GM21619 (cell line): ENCODE measurements at regions not wholly inside any gene's neighbourhood (a gene's known extent, or its start where the extent isn't known, plus 50 kb on each side); places are given as distances from the start of the nearest gene placed in this dataset.
A peak's percentile ranks its signal among the peaks of the same experiment; 100 is the strongest.

Experiments
- ATAC-seq: cut with Tn5 transposase; IDR thresholded peaks from one replicate; pipeline ENCODE4 v1.9.1; 2021; ENCODE audit not compliant: unreplicated experiment

DNA sequence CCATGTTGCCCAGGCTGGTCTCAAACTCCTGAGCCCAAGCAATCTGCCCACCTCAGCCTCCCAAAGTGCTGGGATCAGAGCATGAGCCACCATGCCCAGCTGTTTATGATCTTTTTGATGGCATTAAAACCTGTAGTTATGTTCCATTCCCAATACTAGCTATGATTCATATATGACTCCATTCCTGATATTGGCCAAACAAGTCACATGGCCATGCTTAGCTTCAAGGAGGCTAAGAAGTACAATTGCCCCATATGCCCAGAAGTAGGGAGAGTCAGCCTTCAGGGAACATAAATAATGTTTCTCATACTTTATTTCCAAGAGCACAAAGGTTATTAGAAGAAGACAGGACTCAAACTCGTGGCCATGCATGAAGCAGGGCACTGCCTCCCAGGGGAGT lies 132.4 kb upstream of the RAB6C start:
- ATAC-seq, result no peak

DNA sequence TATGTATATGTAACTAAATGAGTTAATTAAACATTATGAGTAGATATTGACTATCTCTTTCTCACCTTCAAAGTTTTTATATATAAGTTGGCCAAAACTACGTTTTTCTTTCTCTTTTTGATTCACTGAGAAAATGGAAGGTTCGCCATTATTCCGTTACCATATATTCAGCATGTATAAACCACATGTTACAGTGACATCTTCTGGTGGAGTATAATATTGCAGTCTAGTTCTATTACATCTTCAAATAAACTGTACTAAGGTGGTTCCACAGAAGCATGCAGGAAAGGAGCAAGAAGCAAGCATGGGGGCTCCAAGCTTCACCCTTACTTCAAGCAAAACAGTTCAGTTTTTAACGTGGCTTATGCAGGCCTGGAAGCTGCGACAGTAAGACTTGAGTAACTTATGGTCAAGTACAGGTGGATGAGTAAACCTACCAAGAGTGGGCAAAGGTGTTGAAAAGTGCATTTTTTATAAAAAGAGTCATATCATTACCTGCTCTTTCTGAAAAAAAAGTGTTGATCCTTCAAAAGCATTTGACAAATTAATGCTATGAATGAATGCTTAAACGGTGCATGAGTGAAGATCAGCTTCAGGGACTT lies 129.8 kb upstream of the RAB6C start:
- no peak for ATAC-seq

DNA sequence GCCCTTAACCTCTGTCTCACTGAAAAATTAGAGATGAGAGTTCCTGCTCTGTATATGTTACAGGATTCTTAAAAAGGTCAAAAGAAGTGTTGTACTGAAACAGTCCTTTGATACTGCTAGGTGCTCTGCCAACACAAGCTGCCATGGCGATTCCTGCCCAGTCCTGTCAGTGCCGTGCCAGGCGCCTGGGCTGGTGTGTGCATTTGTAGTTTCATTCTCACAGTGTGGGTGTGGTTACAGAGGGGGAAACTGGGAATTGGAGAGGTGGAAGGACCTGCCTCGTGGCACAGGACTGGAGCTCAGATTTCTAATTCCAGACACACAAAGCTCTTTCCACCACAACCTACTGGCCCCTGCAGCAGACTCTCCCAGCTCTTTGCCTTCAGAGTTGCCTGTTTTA lies 122.3 kb upstream of the RAB6C start:
- no peak for ATAC-seq

- ATAC-seq, result no peak
These were observed 120.3 kb upstream of the RAB6C start for GRCh38 chr2:129859175-129859574.

DNA sequence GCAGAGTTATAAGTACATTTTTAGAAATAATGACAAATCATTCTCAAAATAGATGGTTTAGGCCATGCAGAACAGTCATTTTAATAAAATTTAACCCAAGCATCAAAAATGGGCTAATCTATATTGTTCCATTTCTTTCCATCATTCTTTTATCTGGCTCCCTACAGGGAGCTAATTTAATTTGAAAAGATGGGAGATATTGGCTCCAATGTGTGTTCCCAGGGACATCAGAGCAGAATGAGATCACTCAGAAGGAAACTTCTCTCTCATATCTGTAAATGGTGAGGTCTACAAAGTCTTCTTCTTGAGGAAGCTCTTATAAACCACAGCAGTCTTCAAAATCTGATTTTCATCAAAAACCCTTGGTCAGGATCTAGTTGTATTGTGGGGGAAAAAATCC lies 119.4 kb upstream of the RAB6C start:
- ATAC-seq, result no peak

DNA sequence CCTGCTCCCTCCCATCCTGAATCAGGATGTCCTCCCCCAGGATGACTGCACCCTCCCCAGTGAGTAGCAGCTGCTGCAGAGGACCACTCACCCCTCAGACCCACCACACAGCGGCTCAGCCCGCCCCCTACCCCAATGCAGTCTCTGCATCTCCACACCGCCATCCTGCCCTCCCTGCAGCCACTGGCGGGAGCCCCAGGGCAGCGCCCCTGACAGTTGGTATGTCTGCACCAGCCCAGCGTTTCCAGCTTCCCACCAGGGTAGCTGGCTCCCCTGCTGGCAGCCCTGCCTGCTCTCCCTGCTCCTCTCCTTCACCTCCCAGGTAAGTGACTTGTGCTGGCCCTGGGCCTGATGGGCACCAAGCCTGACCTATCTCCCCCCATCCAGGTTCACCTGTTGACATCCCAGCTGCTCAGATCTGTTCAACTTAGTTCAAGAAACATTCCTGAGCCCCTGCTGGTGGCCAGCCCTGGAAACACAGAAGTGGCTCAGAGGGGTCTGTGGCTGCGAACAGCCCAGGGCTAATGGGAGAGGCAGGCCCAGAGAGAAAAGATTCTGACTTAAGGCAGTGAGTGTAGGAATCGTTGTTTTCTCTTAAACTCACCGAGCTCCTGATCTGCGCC lies 117.7 kb upstream of the RAB6C start:
- ATAC-seq, result no peak

DNA sequence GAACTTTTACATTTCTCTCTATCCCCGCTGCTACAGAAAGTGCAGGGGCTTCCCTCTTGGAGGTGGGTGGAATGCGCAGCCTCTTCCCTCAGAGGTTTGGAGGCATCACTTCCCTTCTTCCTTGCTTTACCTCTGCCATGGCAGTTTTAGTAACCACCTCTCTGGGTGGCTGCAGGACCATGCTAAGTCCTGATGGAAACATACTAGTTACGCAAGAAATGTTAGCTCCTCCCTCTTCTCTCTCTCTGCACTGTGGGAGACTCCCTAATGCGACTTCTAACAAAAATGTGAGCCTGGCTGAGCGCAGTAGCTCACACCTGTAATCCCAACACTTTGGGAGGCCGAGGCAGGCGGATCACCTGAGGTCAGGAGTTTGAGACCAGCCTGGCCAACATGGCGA lies 116.8 kb upstream of the RAB6C start:
- no peak for ATAC-seq

GRCh38 chr2:129863350-129863749 lies 116.1 kb upstream of the RAB6C start:
- no peak for ATAC-seq

- ATAC-seq, result no peak
These were observed 114.7 kb upstream of the RAB6C start for GRCh38 chr2:129864719-129865118.

DNA sequence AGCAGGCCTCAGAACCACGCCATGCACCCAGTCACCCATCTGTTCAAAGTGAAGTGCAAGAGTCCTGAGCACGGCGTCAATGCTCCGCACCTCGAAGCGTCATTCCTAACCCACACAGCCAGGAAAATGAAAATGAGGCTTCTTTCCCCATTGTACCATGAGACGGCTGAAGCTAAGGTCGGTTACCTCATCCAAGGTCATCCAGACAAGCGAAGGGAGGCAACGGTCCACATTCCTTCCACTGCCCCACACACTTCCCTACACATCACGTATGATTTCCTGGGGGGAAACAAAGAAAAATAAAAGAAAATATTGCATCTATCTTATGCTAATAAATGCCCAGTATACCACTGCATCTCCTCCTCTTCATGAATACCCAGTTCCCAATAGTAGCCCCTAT lies 113.5 kb upstream of the RAB6C start:
- ATAC-seq, result no peak

DNA sequence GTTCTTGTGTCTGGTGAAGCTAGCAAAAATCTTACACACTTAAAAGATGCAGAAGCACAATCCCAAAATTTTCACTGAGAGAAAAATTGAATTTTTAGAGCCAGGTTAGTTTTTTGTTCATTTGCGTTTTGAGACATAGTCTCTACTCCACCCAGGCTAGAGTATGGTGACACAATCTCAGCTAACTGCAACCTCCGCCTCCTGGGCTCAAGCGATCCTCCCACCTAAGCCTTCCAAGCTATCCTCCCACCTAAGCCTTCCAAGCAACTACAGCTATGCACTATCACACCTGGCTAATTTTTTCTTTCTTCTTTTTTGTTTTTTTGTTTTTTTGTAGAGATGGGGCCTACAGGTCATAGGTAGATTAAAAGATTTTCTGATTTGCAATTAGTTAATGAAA lies 113.1 kb upstream of the RAB6C start:
- ATAC-seq, result no peak

DNA sequence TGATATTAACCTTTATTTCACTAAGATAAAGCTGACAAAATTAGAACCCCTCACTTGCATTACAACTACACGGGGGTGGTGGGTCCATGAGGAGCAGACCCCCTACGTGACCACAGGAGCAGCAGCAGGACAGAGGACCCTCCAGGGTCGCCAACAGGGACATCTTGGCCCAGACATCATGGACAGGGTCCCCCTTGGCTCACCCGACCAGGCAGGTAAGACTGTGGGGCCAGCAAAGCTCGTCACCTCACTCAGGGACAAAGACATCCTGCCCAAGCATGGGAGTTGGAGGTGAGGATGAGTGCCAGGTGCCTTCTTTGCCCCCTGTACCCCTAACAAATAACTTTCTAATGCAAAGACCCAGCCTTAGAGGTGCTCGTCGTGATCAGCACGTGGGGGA lies 111.3 kb upstream of the RAB6C start:
- no peak for ATAC-seq

DNA sequence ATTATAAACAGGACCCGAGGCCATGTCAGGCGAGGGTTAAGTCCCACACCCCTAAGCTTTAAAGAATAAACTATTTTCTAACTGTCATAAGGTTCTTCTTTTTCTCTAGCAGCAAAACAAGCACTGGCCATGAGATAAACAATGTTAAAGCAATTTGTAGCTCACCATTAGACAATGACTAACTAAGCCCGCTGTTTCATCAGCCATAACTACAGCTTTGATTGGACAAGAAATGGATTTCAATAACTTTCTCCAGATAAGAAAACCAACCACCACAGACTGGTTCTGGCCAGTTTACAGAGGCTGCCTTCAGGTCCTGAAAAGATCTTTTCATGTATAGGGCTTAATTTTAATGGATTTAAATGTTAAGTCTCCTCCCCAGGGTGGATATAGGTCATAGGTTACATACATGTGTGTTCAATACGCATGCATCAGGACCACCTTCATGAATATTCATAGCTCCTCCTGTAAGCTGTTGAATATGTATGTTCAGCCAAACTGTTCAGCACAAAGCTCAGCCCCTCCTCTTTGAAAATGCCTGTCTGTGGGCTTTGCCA lies 108.7 kb upstream of the RAB6C start:
- no peak for ATAC-seq

GRCh38 chr2:129872446-129872845 lies 107.0 kb upstream of the RAB6C start:
- no peak for ATAC-seq

- ATAC-seq, result no peak
These were observed 102.9 kb upstream of the RAB6C start for GRCh38 chr2:129876541-129876940.

GRCh38 chr2:129877289-129877741 lies 102.2 kb upstream of the RAB6C start:
- peak; percentile 80 for ATAC-seq

- peak; percentile 8 for ATAC-seq
These were observed 101.4 kb upstream of the RAB6C start for GRCh38 chr2:129877795-129878775.

GRCh38 chr2:129879614-129880180 lies 99.8 kb upstream of the RAB6C start:
- no peak for ATAC-seq

DNA sequence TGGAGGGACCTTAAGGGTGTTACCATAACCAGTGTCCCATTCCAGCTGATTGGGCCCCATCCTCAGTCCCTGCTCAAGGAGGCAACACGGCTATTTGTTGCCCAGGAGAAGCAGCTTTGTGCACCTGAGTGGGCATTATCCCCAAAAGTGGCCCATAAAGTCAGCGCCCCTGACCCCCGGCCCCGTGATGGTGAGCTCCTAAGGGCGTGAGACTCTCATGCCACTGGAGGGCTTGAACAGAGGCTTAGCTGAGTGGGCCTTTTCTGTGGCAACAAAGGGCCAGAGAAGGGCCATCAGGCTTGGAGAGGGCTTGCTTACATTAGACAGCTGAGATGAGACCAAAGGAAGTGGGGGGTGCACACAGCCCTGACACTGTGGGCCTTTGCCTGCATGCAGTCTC lies 99.2 kb upstream of the RAB6C start:
- ATAC-seq, result no peak

GRCh38 chr2:129880971-129881370 lies 98.5 kb upstream of the RAB6C start:
- ATAC-seq, result no peak

- ATAC-seq, result no peak
These were observed 97.6 kb upstream of the RAB6C start for GRCh38 chr2:129881786-129882396.
